Uterus (tissue), 3 donors: ENCODE measurements at regions not wholly inside any gene's neighbourhood (a gene's known extent, or its start where the extent isn't known, plus 50 kb on each side); places are given as distances from the start of the nearest gene placed in this dataset.

ENCODE experiments used
- DNase-seq, 2 donors: peaks; one replicate each; pipeline ENCODE4 v3.0.0-alpha.2; 2019 to 2020
- H3K27ac ChIP-seq, 2 donors: fragments of 200-600 bp; sonication (generic); 1 replicate in 1 of 2; 2 replicates in 1 of 2; pipeline ENCODE4 v1.5.1; 2016 to 2018
- H3K27me3 ChIP-seq, 2 donors: fragments of 200-600 bp; sonication (generic); one replicate each; pipeline ENCODE4 v1.5.1; 2018 to 2019; ENCODE audit warnings: control low read depth in 1 of 2
- H3K36me3 ChIP-seq, 2 donors: fragments of 200-600 bp; sonication (generic); one replicate each; pipeline ENCODE4 v1.5.1; 2019; ENCODE audit warnings: control low read depth in 1 of 2
- H3K4me1 ChIP-seq, 2 donors: fragments of 200-600 bp; sonication (generic); one replicate each; pipeline ENCODE4 v1.5.1; 2018 to 2019; ENCODE audit warnings: control low read depth in 1 of 2
- H3K4me3 ChIP-seq, 2 donors: fragments of 200-600 bp; sonication (generic); 1 replicate in 1 of 2; 2 replicates in 1 of 2; pipeline ENCODE4 v1.5.1; 2018 to 2019; ENCODE audit warnings: mild to moderate bottlenecking in 1 of 2
- H3K9me3 ChIP-seq, 2 donors: fragments of 200-600 bp; sonication (generic); one replicate each; pipeline ENCODE4 v1.5.1; 2019; ENCODE audit warnings: control low read depth in 1 of 2
- CTCF ChIP-seq, 4 experiments: fragments of 200-600 bp in 2 of 4; fragments of 450-650 bp in 2 of 4; sonication (generic) in 2 of 4; IDR thresholded peaks; one replicate each; pipeline ENCODE4 v1.5.1; 2016 to 2019; ENCODE audit warnings: antibody characterized with exemption in 4 of 4, mild to moderate bottlenecking in 2 of 4, moderate library complexity in 1 of 4
- POLR2A ChIP-seq, 2 donors: fragments of 450-650 bp; IDR thresholded peaks; one replicate each; pipeline ENCODE4 v1.6.1; 2016; ENCODE audit warnings: antibody characterized with exemption in 2 of 2, mild to moderate bottlenecking in 1 of 2, moderate library complexity in 1 of 2
- intact Hi-C: fragments of 100-400 bp; cut with DNase I; formaldehyde crosslinking; loops from one replicate; pipeline ENCODE4 v1.15.1; 2023; ENCODE audit warnings: low total_unique reads
- donor health status: DM: yes; HTN: yes; CAD: no.

DNA sequence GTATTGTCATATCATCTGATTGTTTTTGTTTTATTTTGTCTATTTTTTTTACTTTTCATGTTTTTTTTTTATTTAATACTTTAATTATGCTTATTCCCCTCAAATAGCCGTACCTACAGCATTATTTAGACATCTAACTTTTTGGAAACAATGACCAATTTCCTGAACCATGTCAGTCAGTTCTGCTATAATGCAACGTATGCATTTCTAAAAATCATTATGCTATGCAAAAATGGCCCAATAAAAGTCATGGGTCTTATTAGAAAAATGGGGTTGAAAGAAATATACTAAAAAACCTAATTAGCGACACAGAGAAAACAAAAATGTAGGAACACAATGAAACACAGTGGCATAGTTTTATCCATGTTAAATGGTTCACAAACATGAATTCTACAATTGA is 1454.7 kb downstream of the GRIK2 start:
- DNase-seq: no peak
- H3K36me3 ChIP-seq: no peaks in the 10 kb centered on the region
- H3K4me3 ChIP-seq: no peak overlapping the region
- no peaks in the 10 kb centered on the region for H3K4me1 ChIP-seq
- H3K27ac ChIP-seq: no peak overlapping the region
- no peak for TF ChIP-seq CTCF (IDR thresholded peaks at IDR 0.05)
- no peak for TF ChIP-seq POLR2A (IDR thresholded peaks at IDR 0.05)
- intact Hi-C loops: no loop called here
- H3K27me3 ChIP-seq: no peaks in the 10 kb centered on the region
- H3K9me3 ChIP-seq: no peaks in the 10 kb centered on the region

DNA sequence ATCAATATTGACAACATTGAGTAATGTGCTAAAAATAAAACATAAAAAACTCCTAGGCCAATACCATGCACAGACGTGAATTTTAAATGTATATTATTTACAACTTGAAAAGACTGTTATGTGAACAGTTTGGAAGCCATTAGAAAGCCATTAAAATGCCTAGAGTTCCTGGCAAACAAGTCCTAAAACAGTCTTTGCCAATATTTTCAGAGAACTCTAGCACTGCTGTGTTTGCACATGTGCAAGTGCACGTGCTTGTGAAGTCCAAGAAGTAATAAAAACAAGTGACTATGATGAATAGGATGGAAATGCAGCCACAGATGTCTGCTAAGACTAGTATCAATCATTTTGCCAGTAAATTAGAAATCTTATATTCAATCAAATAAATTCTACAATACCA is 1447.6 kb downstream of the GRIK2 start:
- Histone ChIP-seq H3K4me3 (no peak overlapping the region), H3K36me3 (no peaks in the 10 kb centered on the region), H3K4me1 (no peaks in the 10 kb centered on the region), H3K9me3 (no peaks in the 10 kb centered on the region), H3K27me3 (no peaks in the 10 kb centered on the region), H3K27ac (no peak overlapping the region)
- no peak for DNase-seq
- TF ChIP-seq CTCF (IDR thresholded peaks at IDR 0.05) (no peak), POLR2A (IDR thresholded peaks at IDR 0.05) (no peak)
- intact Hi-C loops: no loop called here

- H3K4me1 ChIP-seq: no peaks in the 10 kb centered on the region
- H3K36me3 ChIP-seq: no peaks in the 10 kb centered on the region
- H3K27ac ChIP-seq: no peak overlapping the region
- no peak overlapping the region for H3K4me3 ChIP-seq
- TF ChIP-seq POLR2A (IDR thresholded peaks at IDR 0.05) (no peak), CTCF (IDR thresholded peaks at IDR 0.05) (no peak)
- H3K27me3 ChIP-seq: no peaks in the 10 kb centered on the region
- DNase-seq: no peak
- no peaks in the 10 kb centered on the region for H3K9me3 ChIP-seq
- intact Hi-C loops: no loop called here
Measured at GRCh38 chr6:102832021-102832420, 1438.5 kb downstream of the GRIK2 start.

- Histone ChIP-seq H3K27me3 (no peaks in the 10 kb centered on the region), H3K4me1 (no peaks in the 10 kb centered on the region), H3K27ac (no peak overlapping the region), H3K36me3 (no peaks in the 10 kb centered on the region), H3K4me3 (no peak overlapping the region), H3K9me3 (no peaks in the 10 kb centered on the region)
- intact Hi-C loops: no loop called here
- no peak for TF ChIP-seq POLR2A (IDR thresholded peaks at IDR 0.05)
- TF ChIP-seq CTCF (IDR thresholded peaks at IDR 0.05): no peak
- DNase-seq: no peak
Measured at GRCh38 chr6:102820098-102820497, 1426.6 kb downstream of the GRIK2 start.

DNA sequence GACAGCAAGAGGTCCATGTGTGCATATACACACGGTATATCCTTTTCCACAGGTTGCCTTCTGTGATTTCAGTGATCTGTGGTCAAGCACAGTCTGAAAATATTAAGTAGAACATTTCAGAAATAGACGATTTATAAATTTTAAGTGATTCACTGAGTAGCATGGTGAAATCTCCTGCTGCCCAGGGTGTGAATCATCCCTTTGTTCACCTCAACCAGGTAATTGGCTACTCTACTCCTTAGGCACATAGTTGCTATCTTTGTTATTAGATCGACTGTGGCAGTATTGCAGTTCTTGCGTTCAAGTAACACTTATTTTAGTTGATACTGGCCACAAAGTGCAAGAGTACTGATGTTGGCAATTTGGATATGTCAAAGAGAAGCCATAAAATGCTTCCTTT is 1421.7 kb downstream of the GRIK2 start:
- Histone ChIP-seq H3K4me1 (no peaks in the 10 kb centered on the region), H3K27ac (no peak overlapping the region), H3K36me3 (no peaks in the 10 kb centered on the region), H3K9me3 (no peaks in the 10 kb centered on the region), H3K27me3 (no peaks in the 10 kb centered on the region), H3K4me3 (no peak overlapping the region)
- TF ChIP-seq CTCF (IDR thresholded peaks at IDR 0.05) (no peak), POLR2A (IDR thresholded peaks at IDR 0.05) (no peak)
- intact Hi-C loops: no loop called here
- DNase-seq: no peak
